SU-DHL-6 (cell line): ENCODE measurements at regions not wholly inside any gene's neighbourhood (a gene's known extent, or its start where the extent isn't known, plus 50 kb on each side); places are given as distances from the start of the nearest gene placed in this dataset.
"Not testable (repeated sequence)": the region's sequence is repeated elsewhere in the genome, so short reads cannot be mapped to it uniquely, and the experiment has no call there.

ENCODE experiments used
- H2AFZ ChIP-seq: fragments of 200-600 bp; sonication (generic); 2 replicates; pipeline ENCODE4 v1.6.1; 2014; ENCODE audit warnings: low read depth, mild to moderate bottlenecking, moderate library complexity, mixed read lengths, antibody characterized with exemption, low read length; ENCODE audit not compliant: severe bottlenecking
- H3F3A ChIP-seq: fragments of 200-600 bp; shearing (Covaris generic); 2 replicates; pipeline ENCODE4 v1.6.0; 2016; ENCODE audit warnings: antibody characterized with exemption, mild to moderate bottlenecking; ENCODE audit not compliant: insufficient read depth
- H3K27ac ChIP-seq: fragments of 200-600 bp; sonication (generic); 2 replicates; pipeline ENCODE4 v1.5.1; 2016; ENCODE audit warnings: low read depth, mild to moderate bottlenecking, low read length, moderate library complexity, mixed read lengths
- H3K27me3 ChIP-seq: fragments of 200-600 bp; sonication (generic), shearing (Covaris generic); 2 replicates; pipeline ENCODE4 v1.6.0; 2014; ENCODE audit warnings: mild to moderate bottlenecking, low read length
- H3K36me3 ChIP-seq: fragments of 200-600 bp; sonication (generic); 2 replicates; pipeline ENCODE4 v1.6.1; 2014; ENCODE audit warnings: mild to moderate bottlenecking, low read length, mixed read lengths
- H3K4me2 ChIP-seq: fragments of 300-600, 200-600 bp; shearing (Covaris generic), sonication (generic); 2 replicates; pipeline ENCODE4 v1.6.0; 2014; ENCODE audit warnings: low read length, low read depth, mild to moderate bottlenecking; ENCODE audit not compliant: poor library complexity, severe bottlenecking
- H3K4me3 ChIP-seq: fragments of 200-600 bp; sonication (generic); 2 replicates; pipeline ENCODE4 v1.5.1; 2014; ENCODE audit warnings: antibody characterized with exemption, low read length, mild to moderate bottlenecking, mixed read lengths; ENCODE audit not compliant: insufficient read depth, poor library complexity, severe bottlenecking
- H3K79me2 ChIP-seq: fragments of 200-600 bp; sonication (generic); 2 replicates; pipeline ENCODE4 v1.6.1; 2014; ENCODE audit warnings: mild to moderate bottlenecking, low read length, moderate library complexity; ENCODE audit not compliant: insufficient read depth
- H3K9ac ChIP-seq: fragments of 200-600 bp; sonication (generic); 2 replicates; pipeline ENCODE4 v1.7.0; 2014; ENCODE audit warnings: mild to moderate bottlenecking, low read length
- H3K9me2 ChIP-seq: fragments of 200-600 bp; sonication (generic); replicated peaks from 2 replicates; pipeline ENCODE4 v1.6.1; 2014; ENCODE audit warnings: low read length; ENCODE audit not compliant: insufficient read depth
- H3K9me3 ChIP-seq: fragments of 200-600 bp; sonication (generic); 2 replicates; pipeline ENCODE4 v1.6.1; 2014; ENCODE audit warnings: low read length, mixed read lengths; ENCODE audit not compliant: insufficient read depth
- H4K20me1 ChIP-seq: fragments of 200-600 bp; sonication (generic); 2 replicates; pipeline ENCODE4 v1.6.1; 2014; ENCODE audit warnings: low read depth, mild to moderate bottlenecking, antibody characterized with exemption, low read length, moderate library complexity, mixed read lengths
- CTCF ChIP-seq: fragments of 200-600 bp; sonication (generic); IDR thresholded peaks from one replicate; pipeline ENCODE4 v1.5.1; 2017; ENCODE audit warnings: antibody characterized with exemption, mild to moderate bottlenecking, low read length, moderate library complexity; ENCODE audit not compliant: insufficient read depth, poor library complexity, severe bottlenecking
- EZH2phosphoT487 ChIP-seq: fragments of 200-600 bp; sonication (generic), shearing (Covaris generic); conservative IDR thresholded peaks from 2 replicates; pipeline ENCODE4 v1.6.1; 2018; ENCODE audit warnings: mild to moderate bottlenecking, antibody characterized with exemption, low read length, moderate library complexity, mixed read lengths

GRCh38 chr19:33866696-33867095, 70.0 kb downstream of the KCTD15 start:
- Histone ChIP-seq H3K4me3 (no peak overlapping the region), H3F3A (no peaks in the 10 kb centered on the region), H3K9me3 (no peaks in the 10 kb centered on the region), H3K79me2 (no peaks in the 10 kb centered on the region), H2AFZ (no peak overlapping the region), H3K4me2 (no peak overlapping the region), H4K20me1 (no peaks in the 10 kb centered on the region), H3K9ac (no peak overlapping the region), H3K9me2 (no peaks in the 10 kb centered on the region), H3K27ac (no peak overlapping the region), H3K27me3 (no peaks in the 10 kb centered on the region), H3K36me3 (no peaks in the 10 kb centered on the region)
- TF ChIP-seq EZH2phosphoT487 (no peak), CTCF (no peak)

- no peak for TF ChIP-seq CTCF
- no peak for TF ChIP-seq EZH2phosphoT487
- Histone ChIP-seq H2AFZ (no peak overlapping the region), H3K9me3 (no peaks in the 10 kb centered on the region), H3K9ac (no peak overlapping the region), H4K20me1 (no peaks in the 10 kb centered on the region), H3K4me3 (no peak overlapping the region), H3K27ac (no peak overlapping the region), H3K4me2 (no peak overlapping the region), H3F3A (no peaks in the 10 kb centered on the region), H3K79me2 (no peaks in the 10 kb centered on the region), H3K27me3 (no peaks in the 10 kb centered on the region), H3K9me2 (no peaks in the 10 kb centered on the region), H3K36me3 (no peaks in the 10 kb centered on the region)
Measured at GRCh38 chr19:33868076-33868735, 71.5 kb downstream of the KCTD15 start.

- Histone ChIP-seq H3F3A (no peaks in the 10 kb centered on the region), H3K27ac (no peak overlapping the region), H3K79me2 (no peaks in the 10 kb centered on the region), H3K9me3 (no peaks in the 10 kb centered on the region), H4K20me1 (no peaks in the 10 kb centered on the region), H3K9ac (no peak overlapping the region), H2AFZ (no peak overlapping the region), H3K9me2 (no peaks in the 10 kb centered on the region), H3K27me3 (no peaks in the 10 kb centered on the region), H3K4me3 (no peak overlapping the region), H3K36me3 (no peaks in the 10 kb centered on the region), H3K4me2 (no peak overlapping the region)
- TF ChIP-seq EZH2phosphoT487 (no peak), CTCF (no peak)
Measured at GRCh38 chr19:33868788-33869412, 72.2 kb downstream of the KCTD15 start.

GRCh38 chr19:33870298-33870932, 73.7 kb downstream of the KCTD15 start:
- not testable (repeated sequence) for H2AFZ ChIP-seq, H3K9ac ChIP-seq

More at GRCh38 chr19:33870298-33870932, 73.7 kb downstream of the KCTD15 start:
- H3K36me3 ChIP-seq, H3K4me2 ChIP-seq, H3K27me3 ChIP-seq, H3K27ac ChIP-seq, H3K4me3 ChIP-seq, H4K20me1 ChIP-seq, H3F3A ChIP-seq, H3K9me3 ChIP-seq, H3K9me2 ChIP-seq, H3K79me2 ChIP-seq: not testable (repeated sequence)
